RKO (cell line): ENCODE measurements at regions not wholly inside any gene's neighbourhood (a gene's known extent, or its start where the extent isn't known, plus 50 kb on each side); places are given as distances from the start of the nearest gene placed in this dataset.

Experiments
- DNase-seq: peaks from one replicate; pipeline ENCODE4 v3.0.0-alpha.2; 2016; ENCODE audit warnings: low spot score

DNA sequence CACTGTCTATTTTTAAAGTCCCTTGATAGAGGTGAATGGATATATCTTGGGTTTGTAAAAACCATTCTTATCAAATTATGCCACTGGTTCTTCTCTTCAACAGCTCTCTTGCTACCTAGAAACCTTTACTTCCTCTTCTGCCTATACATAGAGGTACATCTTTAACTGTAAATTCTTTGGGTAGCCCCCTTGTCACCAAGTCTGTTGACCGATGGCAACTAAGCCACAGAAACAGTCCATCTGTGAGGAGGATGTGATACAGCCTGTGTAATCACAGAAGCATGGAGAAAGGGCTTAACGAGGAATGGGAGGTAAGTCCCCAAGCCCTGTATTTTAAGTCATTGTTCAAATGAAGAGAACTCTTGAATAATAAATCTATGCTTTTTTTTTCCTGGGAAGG is 246.5 kb upstream of the MDFIC2 start:
- DNase-seq = no peak

DNA sequence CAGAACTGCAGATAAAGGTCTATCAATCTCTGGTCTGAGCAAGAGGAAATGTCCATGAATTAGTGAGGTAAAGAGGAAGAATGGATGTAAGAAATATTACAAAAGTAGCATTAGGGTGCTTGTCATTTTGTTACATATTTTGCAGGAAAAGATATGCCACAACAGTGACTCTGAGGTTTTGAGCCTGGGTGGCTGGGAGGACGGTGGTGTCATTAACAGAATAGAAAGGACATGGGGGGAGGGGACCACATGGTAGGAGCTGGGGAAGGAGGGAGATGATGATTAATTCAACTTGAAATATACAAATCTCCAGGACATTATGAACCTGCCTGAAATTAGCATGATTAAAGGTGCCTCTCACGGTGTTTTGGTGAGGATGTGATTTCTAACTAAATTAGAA is 245.5 kb upstream of the MDFIC2 start:
- DNase-seq = no peak

DNA sequence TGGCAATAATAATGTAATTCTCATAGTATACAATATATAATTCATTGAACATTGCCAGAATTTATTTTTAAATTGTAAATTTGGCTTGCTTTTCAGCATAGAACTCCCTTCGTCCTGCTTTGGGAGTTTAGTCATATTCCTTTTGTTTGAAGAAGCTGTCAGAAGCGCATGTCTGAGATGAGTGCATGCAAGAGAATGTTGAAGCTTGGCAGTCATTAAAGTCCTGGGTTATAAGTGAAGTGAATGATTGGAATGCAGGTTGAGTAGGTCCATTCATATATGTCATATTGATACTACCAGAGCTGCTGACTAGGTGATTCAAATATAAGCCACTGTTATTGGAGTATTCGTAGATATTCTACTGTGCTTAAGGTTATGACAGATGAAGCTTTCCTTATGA is 243.6 kb upstream of the MDFIC2 start:
- no peak for DNase-seq

DNA sequence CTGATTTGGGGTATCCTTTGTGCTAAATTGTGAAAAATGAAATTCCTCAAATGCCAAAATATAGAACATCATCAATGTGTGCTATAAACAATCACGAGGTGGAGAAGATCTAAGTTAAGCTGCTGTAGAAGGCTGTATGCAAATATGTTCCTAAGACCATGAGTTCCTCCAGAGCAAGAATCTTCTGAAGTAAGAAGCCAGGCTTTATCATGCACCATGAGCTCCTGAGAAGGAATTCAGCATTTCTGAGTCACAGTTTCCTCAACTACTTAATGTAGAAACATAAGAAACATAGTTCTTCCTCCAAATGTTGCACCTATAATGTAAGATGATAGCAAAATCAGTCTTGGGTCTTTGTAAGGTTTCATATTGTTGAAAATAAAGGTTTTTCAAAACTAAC is 241.7 kb upstream of the MDFIC2 start:
- no peak for DNase-seq

DNA sequence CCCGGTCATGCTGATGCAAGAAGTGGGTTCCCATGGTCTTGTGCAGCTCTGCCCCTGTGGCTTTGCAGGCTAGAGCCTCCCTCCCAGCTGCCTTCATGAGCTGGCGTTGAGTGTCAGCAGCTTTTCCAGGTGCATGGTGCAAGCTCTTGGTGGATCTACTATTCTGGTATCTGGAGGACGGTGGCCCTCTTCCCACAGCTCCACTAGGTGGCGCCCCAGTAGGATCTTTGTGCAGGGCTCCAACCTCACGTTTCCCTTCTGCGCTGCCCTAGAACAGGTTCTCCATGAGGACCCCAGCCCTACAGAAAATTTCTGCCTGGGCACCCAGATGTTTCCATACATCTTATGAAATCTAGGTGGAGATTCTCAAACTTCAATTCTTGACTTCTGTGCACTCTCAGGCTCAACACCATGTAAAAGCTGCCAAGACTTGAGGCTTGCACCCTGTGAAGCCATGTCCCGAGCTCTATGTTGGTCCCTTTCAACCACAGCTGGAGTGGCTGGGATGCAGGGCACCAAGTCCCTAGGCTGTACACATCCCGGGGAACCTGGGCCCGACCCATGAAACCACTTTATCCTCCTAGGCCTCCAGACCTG is 238.4 kb upstream of the MDFIC2 start:
- peak; percentile 44 for DNase-seq

DNA sequence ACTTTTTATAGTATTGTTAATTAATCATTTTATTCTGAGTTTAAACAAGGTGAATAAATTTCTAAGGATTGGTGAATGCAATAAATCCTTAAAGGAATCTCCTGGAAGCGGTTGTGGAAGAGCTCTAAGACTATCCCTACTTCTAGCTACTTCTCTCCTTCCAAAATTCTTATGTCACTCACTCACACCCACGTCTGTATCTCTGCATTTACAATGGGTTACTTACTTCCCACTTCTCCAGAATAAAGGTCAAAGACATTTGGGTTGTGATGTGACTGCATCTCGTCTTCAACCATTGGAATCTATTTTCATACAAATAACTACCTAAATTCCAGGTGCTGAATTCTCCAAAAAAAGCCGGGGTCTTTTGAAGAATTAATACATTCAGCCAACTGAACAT is 234.2 kb upstream of the MDFIC2 start:
- DNase-seq = no peak

DNA sequence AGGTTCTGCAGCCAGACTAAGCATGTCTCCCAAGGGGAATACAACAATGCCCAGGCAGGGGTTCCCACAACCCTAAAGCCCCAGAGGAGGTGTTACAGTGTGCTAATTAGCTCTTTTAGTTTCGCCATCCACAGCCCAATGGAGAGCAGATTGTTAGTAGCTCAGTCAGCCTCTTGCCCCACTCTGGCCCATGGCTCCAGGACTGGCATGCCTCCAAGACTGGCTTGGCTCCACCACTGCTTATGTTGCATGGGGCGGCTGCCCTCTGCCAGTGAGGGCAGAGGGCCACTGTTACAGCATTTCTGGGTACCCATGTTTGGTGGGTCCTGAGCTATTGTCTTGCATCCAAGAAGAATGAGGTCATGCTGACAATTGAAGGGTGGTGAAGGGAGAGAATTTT is 231.1 kb upstream of the MDFIC2 start:
- DNase-seq = no peak

DNA sequence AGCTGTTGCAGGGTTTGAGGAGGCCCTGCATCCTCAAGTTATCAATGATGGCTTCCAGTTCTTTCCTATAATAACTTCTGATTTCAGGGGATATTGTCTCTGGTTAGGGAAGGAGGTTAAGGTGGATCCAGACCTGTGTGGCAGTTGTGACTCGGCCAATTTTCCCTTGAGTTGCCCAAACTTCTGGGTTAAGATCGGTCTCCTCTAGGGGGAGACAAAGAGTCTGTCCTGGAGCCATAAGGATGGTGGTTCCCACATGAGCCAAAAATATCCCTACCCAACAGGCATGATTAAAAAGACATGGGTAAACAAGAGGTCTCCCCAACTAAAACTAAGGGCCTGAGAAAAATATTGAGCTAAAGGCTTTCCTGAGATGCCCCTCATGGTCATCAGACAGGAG is 227.5 kb upstream of the MDFIC2 start:
- DNase-seq = no peak

DNA sequence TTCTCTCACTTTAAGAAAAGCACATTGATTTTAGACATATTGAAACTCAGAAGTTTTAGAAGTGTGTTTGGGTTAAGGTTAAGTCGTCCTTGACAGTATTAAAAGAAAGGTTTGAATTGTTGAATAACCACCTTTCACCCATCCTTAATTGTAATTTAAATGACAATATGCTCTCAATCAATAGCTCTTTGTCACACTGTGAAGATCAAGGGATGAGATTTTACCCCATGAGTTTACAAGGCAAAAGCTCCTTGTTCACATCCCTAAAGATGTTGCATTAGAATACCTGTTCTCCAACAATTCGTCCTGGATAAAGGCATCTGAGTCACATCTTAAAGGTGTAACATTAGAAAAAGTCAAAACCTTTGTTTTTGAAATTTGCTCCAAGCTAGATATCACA is 220.4 kb upstream of the MDFIC2 start:
- no peak for DNase-seq

DNA sequence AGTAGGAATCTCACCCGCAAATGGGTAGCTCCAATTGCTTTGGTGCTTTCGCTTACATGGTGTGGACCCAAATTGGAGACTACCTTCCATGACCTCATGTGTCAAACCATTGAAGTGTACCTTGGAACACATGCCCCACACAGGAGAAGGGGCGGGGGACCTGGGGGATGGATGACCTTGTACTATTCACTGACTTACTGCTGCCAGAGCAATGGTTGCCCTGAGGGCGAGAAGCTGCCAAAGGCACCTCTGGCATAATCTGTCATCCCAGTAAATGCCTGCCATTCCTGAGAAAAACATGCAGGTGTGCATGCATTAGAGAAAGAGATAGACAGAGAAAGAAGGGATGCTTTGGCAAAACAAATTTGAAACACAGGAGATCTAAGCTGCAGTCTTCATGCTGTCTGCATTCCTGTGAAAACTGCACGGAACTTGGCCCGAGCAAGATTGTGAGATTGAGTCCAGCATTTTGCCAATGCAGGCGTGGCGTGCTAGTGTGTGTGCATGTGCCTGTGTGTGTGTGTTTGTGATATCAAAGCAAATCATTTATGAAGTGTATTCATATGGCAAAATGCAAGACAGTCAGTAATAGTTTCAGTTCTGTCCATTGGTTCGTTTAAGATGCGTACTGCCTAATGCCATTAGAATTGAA is 219.5 kb upstream of the MDFIC2 start:
- no peak for DNase-seq

DNA sequence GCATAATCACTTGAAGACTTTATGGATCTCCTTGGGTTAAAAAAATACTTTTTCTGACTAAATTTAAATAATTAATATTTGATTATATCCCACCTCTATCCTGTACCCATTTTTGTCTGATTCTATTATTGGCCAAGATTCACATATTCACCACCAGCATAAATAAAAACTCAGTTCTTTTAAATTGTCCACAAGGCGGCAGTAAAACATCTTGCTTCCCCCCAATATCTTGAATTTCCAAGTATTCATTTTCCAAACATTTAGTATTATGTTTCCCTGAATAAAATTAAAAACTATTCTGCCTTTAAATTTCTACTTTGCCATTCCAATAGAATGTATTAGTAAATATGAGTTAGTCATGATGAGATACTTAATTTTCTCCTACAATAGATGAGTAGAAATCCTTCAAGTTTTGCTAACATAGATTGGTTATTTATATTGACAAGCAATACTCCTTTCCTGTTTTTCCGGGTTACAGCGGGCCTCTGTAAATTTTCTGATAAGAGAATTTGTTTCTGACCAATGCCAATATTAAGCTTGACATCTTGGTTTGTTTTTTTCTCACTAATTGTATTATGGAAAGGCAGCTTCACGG is 218.7 kb upstream of the MDFIC2 start:
- DNase-seq = peak; percentile 45

DNA sequence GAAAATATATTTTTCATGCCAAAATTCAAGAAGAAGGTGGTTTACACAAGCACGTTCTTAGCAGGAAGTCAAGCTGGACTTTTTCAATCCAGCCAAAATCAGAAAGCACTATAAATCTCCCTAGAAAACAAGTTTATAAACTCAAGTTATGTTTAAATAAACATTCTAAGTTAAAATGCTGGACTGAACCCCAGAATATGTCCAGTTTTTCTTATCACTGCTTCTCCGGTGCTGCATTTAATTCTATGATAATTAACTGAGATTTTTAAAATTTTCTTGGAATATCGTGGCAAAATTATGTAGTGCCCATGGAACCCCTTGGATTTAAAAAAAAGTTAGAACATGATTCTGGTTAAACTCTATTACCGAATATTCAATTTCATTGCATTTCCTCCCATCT is 218.2 kb upstream of the MDFIC2 start:
- DNase-seq = no peak

DNA sequence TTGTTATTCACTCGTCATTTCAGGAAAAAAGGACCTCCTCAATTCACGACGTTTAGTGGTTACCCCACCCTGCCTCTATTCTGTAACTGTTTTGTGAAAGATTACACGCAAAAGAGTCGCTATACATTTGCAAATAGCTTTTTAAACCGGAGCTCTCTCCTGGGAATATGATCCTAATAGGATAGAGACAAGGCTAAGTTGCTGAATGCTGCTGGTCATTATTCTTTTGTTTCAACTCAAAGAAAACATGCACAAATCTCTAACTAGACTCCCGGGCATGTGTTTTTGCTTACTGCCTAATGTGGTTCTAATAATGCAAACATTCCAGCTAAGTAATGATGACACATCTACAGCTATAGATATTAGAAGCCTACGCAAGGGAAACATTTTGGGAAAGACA is 214.6 kb upstream of the MDFIC2 start:
- DNase-seq = no peak

DNA sequence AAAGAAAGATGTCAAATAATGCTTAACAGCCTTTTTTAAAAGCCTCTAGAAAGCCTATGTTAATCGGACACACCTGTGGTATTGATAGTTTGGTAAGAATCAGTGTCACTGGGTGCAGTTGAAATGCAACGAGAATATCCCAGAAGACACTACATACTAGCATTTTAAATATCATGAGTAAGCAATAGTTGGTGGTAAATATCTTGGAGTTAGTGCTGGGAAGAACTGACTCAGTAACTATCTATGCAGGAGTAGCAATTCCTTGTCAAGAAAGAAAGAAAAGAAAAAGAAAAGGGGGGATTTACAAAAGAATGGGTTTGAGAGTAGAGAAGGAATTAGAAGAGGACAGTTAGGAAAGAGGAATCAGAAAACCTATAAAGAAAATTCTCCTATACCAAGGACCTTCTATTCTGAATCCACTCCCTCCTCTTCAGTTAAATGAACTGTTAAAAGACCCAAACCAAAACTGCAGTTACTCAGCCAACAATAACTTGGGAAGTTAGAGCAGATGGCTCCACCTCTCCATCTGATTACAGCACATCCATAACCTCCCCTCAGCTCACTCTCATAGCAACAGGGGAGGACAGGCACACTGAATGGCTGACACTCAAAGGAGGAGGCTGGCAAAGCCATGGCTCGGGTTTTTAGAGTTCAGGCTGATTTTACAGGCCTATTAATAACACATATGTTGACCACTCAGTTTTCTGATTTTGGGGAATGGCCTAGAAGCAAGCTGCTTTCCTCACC is 207.6 kb upstream of the MDFIC2 start:
- no peak for DNase-seq

DNA sequence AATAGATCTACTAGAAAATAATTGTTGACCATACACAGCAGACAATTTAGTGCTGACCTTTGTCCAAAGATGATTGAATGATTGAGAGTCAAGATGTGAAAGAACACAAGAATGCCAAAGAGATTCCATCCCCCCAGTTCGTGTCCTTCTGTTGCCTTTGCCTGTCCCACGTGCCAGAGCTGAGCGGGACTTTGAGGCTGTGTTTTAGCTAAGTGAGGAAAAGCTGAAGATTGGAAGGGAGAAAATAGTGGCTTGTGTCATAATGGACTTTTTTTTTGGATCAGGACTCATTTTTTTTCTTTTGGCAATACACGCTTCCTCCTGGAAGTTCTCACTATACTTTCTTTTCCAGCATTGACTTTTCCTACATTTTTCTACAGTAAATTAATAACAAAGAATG is 206.6 kb upstream of the MDFIC2 start:
- DNase-seq = no peak

DNA sequence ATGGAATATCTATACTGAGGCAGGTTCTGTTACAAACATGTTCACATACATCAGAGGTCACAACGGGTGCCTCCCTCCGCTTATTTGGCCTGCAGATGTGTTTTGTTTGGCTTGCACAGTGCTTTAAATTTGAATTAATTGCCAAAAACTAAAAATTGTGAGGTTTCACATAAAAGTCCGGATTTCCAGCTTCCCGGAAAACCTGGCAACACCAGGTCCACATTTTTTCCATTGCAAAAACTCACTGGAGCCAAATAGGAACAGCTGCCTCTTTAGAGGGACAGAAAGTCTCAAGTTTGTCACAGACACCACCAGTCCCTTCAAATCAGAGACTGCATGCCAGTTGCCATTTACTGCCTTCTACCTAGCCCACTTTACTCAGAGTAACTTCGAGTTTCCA is 205.9 kb upstream of the MDFIC2 start:
- DNase-seq = no peak

DNA sequence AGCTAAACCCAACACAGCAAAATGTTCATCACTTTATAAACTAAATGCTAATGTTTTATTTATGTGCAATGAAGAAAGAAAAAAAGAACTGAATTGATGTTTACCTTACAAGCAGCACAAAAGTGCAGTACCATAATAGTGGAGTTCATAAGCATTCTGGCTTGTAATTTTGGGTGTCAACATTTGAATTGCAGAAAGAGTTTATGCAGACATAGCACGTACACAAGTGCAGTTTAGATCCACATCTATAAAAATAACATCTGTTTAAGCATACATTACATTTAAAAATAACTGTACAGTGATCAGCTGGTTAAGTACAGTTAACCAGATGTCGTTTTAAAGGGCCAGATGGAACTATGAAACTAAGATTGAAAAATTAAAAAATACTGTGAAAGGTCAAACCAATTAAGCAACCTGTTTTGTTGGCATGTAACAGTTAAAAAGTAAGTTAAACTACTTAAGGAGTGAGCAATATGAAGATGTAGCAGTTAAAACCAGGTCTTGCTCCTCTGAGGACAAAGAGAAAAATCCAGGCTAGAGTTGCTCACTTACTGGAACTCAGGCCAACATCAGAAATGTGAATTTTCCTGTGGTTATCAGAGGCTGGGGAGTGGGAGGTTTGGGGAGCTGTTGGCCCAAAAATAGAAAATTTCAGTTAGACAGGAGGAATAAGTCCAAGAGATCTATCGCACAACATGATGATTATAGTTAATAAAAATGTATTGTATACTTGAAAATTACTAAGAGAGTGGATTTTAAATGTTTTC is 204.9 kb upstream of the MDFIC2 start:
- no peak for DNase-seq

DNA sequence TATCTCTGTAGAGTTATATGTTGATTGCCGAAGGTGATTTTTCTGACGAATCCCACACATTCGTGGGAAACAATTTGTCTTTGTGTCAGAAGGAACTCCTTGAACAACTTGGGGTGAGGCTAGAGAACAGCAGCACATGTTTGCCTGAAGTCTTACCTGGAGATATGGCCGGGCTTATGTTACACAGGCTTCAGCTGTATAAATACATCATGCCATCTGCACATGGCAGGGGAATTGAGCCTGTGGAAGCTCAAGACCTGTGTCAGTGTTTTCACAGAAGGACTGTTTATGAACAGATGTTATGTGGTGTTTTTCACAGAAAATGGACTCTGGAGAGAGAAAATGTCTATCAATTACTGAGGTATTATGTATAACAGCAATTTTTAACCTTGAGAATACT is 203.6 kb upstream of the MDFIC2 start:
- DNase-seq = no peak

DNA sequence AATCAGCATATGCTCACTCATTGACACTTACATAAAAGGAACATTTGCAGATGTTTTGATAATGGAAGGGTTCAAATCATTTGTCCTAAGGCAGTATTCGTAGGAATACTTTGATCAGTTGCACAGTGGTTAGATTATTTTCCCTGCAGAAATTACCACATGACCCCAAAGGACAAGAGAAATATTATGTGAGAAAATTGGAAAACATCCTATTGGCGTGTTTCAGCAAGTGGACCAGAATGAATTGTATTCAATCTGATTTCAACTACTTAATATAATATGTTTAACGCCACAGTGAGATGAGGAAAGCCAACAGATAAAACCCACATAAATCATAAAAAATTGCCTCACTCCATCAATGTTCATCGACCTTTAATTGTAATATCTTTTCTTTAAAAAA is 195.0 kb upstream of the MDFIC2 start:
- DNase-seq = no peak

DNA sequence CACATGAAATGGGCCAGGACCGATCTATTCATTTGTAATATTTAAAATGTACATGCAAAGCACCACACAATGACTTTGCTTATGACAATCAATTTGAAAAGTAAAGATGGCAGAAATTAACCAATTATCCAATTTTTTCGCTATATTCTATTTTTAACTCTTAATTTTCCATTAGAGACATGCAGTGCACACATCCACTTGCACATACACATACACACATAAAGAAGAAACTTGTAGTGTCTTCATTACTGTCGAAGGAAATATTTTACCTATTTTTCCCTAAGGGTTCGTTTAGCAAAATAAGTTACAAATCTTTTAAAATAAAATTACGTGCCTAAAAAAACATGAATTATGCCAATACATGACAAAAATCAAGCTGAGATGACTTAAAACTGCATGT is 194.3 kb upstream of the MDFIC2 start:
- no peak for DNase-seq

DNA sequence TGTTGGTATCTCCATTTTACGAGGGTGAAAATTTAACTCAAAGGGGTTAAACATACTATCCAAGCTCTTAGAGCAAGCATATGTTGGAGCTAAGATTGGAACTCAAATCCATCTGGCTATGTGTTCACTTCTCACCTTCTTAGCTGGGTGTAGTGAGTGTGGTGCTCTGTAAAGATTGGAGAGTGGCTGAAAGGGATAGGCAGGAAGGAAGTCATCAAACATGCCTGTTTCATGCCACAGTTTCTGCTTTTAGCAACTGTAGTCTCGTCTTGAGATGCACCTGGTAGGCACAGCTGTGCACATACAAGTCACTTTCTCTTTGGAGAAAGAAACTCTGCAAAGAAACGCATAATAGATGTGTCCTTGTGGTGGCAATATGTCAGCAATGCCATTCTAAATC is 189.1 kb upstream of the MDFIC2 start:
- DNase-seq = no peak

DNA sequence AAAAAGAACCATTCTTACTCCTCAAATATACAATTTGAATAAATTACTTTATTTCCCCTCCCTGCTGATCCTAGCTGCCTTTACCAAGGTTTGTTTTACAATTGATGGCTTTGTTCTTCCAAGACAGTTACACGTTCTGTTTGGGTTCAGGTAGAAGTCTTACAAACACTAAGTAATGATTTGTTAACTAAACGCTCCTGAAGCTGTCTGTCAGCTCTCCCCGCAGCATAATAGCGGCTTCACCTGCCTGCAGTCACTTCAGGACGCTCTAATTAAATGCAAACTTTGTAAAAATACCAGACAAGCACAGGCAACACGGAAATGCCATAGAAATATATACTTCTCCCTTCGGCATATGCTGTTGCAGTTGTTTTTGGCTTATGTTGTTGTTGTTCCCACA is 176.4 kb upstream of the MDFIC2 start:
- DNase-seq = no peak

DNA sequence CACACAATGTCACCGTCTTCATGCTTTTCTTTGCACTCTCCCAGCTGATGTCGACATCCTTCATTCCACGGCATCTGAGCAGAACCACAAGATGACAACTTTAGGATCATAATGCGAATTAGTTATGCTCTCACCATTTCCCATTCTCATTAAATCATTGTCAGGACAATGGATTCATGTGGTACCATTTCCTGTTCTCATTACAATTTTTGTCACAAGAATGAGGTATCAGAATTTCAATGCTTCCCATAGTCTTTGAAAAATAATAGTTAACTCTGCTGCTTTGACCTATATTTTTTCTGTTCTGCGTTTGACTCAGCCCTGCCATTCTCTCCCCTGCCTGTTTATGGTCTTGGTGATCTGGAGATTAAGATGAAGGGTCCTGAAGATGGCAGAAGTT is 175.7 kb upstream of the MDFIC2 start:
- no peak for DNase-seq
